ENCODE measurements at regions not wholly inside any gene's neighbourhood (a gene's known extent, or its start where the extent isn't known, plus 50 kb on each side); places are given as distances from the start of the nearest gene placed in this dataset.
A peak's percentile ranks its signal among the peaks of the same experiment; 100 is the strongest.
"Not testable (repeated sequence)": the region's sequence is repeated elsewhere in the genome, so short reads cannot be mapped to it uniquely, and the experiment has no call there.

DNA sequence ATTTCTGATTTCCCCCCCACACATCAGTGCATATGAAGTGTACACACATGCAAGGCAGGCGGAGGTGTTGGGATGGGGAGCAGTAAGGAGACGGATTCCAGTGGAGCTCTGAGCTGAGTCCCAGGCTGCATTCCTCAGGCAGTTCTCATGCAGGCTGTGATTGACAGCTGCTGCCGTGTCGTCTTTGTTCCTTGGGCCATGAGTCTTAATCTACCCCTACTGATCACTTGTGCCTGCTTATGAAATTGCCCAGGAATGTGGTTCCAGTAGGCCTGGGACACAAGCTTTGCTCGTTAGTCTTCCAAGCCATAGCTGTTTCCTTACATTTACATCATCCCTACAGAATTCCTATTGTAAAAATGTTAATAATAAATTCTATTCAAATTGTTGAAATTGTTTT, 1241.9 kb downstream of the UQCRFS1 start:
- DNase-seq = no peak

DNA sequence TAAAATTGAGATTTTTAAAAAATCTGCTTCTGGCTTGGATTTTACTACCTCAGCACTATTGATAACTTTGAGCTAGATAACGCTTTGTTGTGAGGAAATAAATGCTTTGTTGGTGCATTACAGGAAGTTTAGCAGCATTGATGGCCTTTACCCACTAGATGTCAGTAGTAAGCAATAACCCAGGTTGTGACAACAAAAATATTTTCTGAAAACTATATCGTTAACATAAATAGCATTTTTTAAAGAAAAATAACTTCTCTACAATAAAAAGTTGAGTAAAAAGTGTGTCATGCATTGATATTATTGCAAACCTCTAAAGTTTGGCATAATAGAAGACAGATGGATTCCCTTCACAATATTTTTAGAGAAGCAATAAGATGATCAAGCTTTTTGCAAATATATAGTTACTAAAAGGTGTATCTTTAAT, 1246.5 kb downstream of the UQCRFS1 start:
- peak in 1 of 2 donors; percentile 1 for DNase-seq

DNA sequence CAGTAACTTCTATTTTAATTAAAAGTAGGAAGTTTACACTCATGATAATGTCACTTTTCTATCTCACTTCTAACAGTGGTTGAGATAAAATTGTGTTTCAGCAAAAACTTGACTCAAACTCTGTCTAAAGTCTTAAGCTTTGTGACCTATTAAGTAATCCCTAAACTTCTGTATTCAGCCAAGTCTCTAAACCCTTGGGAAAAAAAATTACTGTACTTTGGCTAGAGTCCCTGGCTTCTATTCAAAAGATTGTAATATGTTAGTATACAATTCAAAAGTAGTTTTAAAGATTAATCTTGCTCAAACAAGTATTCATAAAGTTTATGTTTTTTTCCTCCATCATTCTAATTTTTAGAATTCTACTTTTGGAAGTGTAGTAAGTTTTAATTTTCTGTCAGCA, 1248.8 kb downstream of the UQCRFS1 start:
- DNase-seq = no peak

DNA sequence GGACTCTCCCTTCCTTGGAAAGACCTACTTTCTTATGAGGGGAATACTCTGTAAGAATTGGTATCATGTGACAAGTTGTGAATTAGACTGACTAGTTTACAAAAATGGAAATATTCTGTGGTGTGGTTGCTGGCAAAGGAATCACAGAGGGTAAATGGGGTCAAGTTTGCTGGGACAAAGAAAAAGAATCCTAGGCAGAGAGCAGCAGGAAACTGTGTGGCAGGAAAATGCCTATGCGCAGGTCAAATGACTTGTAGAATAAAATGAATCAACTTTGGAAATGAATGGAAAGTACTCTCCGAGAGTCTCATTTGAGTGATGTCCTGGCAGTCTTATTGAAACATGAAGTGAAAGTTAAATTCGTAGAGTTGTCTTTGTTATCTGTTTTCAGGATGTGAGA, 1250.7 kb downstream of the UQCRFS1 start:
- no peak for DNase-seq

DNA sequence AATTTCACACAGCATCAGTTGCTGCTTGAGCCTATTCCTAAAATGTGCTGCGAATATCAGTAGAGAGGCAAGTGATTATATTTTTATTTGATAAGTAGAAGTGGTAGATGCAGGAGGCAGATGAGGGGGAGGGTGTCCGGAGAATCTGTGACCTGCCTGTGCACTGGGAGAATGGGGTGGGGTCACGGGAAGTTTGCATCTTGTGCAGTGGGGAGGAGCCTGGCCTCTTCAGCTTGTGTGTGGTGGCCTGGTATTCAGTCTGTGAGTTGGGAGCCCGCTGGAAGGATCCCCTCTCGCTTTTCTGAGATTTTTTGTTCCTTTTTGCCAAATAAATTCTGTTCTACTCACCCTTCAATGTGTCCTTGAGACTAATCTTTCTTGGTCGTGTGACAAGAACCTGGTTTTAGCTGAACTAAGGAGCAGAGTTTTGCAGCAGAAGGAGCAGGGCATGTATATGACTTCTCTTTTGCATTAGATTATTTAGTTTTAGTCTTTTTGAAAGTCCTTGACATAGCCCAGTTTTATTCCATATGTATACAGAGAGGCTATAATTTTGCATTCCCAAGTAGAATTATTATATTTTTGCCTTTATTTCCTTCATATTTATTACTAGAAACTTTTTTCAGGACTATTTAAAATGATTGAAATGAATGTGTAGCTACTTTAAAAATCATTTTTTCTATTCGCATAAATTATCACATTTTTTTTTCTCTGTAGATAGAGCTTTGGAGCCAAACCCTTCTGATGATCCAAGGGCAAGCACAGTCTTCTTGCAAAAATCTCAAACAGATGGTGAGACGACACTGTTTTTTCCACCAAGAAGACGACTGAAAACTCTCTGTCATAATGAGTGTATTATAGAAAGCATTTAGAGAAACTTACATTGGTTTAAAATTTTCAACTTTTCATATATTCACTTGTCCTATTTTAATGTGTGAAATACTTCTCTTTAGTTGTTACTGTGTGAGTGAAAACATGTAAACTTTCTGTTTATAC, 1257.2 kb downstream of the UQCRFS1 start:
- DNase-seq = no peak

DNA sequence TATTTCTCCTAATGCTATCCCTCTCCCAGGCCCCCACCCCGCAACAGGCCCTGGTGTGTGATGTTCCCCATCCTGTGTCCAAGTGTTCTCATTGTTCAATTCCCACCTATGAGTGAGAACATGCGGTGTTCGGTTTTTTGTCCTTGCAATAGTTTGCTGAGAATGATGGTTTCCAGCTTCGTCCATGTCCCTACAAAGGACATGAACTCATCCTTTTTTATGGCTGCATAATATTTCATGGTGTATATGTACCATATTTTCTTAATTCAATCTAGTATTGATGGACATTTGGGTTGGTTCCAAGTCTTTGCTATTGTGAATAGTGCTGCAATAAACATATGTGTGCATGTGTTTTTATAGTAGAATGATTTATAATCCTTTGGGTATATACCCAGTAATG, 1270.3 kb downstream of the UQCRFS1 start:
- not testable (repeated sequence) for DNase-seq

DNA sequence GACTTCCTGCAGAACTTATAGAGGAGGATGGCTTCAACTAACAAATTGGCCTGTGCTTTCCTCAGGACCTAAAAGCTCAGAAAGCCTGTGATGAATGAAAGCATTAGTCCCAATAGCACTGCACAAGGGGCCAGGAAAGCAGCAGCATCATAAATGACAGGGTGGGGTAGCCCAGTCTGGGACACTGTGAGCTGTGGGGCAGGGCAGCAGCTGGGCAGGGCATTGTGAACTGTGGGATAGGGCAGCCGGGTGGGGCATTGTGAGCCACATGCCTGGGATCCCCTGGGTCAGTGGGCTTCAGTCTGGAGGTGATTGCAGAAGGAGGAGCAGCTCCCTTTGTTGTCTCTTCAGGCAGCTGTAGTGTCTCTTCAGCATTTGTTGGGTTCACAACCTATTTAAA, 1276.8 kb downstream of the UQCRFS1 start:
- no peak for DNase-seq

DNA sequence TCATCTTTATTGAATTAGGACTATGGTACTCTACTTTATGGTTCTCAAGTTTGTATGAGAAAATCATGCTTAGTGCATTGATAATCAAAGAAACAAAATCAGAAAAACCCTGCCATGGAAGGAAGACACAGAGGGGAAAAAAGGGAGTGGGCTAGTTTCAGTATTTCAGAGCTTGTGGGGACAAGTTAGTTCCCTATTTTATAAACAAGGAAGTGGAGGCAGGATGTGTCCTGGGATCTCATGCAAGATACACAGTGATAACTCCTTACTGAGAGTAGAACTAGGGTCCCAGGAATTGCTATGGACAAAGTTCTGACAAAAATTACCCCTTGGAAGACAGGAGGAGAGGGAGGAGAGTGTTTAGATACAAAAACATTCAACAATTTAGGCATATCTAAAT, 1277.3 kb downstream of the UQCRFS1 start:
- no peak for DNase-seq

DNA sequence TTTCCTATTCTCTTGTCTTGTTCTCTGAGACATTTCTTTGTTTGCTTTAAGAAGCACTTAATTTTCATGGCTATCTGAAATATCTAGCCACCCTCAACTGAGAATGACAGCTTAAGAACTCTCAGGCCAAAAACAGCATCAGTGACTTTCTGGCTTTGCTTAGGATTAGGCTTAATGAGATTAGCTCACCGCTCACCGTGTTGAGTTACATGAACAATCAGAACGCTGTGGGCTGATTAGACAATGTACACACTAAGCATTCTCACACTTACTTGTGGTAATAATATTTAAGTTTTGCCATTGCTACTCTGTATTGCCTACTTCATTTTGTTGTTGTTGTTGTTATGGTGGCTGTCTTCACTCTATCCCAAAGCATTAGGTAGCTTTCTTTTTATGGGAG, 1283.6 kb downstream of the UQCRFS1 start:
- no peak for DNase-seq

DNA sequence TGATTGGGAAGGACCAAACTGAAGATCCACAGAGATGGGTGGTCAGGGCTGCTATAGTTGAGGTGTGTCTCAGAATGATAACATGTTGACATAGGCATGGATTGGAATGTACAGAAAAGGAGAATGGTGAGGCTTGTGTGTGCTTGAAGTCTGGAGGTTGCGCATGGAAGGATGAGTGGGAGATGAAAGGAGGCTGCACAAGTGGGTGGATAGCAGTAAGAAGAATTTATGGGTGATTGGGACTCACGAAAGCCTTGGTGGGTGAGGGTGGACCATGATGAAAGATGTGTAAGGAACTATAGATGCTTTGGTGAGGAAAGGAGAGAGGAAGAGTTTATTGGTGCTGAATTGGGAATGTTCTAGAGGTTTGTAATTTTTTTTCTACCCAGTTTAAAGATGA, 1287.7 kb downstream of the UQCRFS1 start:
- no peak for DNase-seq

DNA sequence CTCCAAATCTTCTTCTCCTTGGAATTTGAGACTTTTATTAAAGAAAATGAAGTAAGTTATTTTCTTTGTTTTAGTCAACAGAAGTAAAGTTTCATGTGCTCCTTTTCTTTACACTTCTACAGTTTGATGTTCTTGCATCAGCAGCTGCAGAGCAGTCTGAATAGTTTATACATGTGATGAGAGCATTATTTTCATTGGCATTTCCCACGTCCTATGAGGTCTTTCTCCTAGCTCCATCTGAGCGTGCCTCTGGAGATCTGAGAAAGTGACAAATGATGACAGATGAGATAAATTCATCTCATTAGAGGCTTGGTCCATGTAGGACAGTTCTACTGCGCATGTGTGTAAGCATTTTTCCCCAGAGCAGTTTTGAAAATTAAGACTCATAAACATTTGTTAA, 1290.0 kb downstream of the UQCRFS1 start:
- DNase-seq = no peak

DNA sequence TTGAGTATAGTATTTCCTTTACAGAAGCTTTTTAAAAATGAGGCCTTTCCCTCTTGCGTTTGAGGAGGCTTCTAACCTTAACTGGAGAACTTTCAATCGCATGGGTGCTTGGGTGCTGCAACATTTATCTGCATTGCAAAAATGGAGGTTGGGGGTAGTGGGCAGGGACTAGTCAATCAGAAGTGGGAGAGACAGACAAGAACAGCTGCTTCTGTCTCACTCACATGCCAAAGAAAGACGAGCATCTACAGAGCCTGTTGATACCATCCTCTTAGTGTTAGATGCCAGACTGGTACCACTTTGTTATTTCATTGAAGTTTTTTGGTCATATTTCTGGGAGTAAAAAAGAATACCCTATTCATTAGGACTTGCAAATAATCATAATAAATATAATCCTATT, 1292.2 kb downstream of the UQCRFS1 start:
- DNase-seq = no peak

DNA sequence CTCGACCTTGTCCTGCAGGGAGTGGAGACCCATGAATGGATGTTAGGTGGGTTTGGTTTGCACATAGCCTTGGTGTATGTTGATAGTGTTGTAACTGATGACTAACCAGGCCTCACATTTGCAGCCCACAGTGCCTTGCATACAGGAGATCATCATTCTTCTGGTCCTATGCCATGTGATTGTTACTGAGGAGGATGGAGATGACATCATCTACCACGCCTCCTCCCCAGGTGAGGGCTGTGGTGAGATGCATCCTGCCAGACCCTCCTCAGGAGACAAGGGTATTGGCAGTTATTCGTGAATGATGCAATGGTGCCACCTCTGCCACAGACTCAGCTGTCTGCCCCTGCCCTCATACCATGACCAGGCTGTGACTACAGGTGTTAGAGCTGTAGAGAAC, 1294.1 kb downstream of the UQCRFS1 start:
- no peak for DNase-seq

DNA sequence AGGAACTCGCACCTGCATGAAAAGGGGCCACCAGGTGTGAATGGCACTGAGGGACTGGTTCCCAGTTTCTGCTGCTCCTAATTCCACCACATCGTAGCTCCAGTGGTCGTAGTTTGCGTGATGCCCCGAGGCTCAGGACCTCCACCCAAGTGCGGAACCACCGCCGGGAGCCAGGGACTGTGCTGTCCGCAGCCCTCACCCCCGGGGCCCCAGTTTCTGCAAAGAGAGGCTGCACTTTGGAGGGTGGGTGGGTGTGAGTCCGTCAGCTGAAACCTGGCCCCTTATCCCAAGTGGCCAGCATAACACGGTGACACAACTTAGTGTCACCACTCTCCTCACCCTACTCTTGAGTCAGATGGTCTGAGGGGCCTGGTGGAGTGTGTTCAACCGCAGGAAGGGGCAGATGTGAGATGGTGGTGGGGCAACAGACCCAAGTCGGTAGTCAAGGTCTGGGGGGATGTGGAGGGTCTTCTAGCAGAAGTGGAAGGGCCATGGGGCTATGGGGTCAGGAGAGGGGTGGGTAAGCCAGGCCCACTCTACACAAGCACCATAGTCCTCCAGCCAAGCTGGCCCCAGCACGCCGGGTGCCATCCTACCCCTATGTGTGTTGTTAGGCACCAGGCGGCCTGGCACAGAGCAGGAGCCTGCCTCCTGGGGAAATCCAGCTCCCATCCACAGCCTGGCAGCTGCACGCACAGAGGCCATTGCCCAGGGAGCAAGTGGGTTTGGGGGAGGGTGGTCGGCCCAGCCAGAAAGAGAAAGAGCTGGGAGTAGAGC, 1301.6 kb downstream of the UQCRFS1 start:
- no peak for DNase-seq

DNA sequence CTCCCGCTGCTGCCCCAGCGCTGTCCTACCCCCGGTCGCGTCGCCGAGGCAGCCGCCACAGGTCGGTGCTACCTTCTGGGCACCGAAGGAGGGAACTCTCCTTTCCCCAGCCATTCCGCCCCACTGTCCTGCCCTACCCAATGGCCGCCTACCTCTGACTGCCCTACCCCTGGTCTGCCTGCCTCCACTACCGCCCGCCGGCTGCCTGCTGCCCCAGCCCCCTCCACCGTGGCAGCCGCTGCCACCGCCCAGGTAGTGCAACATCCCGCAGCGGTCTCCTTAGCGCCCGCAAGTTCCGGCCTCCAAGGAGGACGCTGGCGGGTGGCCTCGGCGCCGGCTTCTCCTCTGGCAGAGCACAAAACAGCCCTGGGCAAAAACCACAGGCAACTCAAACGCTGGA, 1303.1 kb downstream of the UQCRFS1 start:
- no peak for DNase-seq

DNA sequence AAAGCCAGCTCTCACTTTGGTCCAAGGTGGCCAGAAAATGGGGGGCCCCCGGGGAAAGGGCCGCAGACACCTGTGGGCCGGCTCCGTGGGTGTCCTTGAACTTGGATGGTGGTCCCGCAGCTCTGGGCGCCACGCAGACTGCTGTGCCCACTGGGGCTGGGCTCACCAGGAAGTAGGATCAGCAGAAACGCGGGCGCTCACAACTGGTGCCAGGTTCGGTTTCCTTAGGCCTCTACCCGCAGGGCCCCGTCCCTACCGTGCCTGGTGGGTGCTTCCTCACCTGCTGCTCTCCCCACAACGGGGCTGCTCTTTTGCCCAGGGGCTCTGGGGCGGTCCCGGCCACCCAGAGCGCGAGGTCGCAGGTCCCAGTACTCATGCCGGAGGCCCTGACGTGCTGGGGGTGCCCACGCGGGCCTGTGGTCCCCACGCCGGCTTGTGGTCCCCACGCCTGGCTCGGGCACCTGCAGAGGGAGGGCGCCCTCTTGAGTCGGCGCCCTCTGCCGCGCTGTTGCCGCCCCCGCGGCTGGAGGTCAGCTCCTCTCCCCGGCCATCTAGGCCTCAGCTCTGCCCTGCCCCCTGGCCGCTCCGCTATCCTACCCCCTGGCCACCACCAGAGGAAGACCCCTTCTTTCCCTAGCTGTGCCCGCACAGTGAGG, 1303.6 kb downstream of the UQCRFS1 start:
- DNase-seq = no peak

DNA sequence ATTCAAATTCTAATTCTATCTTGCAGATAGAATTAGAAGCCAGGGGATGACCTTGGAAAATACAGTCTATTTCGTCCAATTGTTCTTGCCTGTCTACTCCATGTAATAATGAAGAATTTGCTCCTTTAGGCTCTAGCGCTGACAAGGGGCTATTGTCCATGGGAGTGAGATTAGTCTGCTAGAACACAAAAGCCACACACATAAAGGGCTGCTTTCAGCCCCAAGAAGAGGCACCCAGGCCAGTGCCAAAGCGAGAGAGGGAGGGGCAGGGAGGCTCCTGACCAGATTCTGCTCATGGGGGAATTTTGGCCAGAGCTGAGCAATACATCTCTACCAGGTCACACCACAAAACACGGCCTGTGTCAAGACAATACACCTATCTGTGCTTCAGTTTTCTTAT, 1306.9 kb downstream of the UQCRFS1 start:
- no peak for DNase-seq

DNA sequence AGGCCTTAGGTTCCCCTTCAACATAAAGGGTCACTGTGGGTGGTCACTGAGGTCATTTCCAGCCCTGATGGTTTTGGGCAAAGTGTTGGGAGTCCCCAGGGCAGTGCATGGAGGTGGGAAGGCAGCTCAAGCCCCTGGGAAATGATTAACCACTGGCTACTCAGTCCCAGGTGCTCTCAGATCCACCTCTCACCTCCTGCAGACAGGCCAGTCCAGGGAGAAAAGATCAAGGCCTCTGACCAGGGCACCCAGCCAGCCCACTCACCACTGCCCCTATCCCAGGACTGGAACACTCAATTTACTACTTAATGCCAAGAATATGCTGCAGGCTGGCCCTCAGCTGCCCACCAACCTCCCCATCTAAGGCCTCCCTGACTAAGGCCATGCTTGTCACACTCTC, 1307.9 kb downstream of the UQCRFS1 start:
- DNase-seq = no peak

DNA sequence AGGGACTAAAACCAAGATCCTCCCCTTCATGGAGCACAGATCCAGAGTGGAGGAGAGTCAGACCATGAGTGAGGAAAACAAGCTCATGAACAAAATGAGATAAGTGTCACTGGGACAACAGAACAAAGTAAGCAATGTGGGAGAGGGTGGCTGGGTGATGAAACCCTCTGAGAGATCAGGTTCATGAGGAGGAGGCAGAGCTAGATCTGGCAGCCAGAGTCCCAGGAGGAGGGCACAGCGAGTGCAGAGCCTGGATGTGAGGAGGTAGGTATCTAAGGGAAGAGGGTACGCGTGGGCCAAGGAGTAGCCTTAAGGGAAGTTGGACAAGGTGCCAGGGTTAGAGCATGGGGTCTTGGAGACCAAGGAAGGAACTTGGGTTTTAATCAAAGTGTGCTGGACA, 1311.9 kb downstream of the UQCRFS1 start:
- no peak for DNase-seq

DNA sequence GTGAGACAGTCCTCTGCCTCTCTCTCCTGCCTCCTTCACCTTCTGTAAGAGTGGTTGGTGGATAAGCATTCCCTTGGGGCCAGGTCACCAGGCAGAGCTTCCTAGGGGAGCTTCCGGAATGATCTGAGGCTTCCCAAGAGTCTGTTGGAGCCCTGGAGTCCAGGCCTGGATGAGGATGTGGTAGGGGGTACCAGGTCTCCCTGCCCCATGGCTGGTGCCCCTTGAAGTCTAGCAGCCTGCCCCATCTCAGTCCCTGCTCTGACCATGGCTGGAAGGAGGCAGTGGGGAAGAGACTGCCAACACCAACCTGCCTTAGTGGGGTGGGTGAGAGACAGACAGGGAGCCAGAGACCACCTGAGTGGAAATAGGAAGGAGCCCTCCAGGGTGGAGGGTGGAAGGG, 1316.9 kb downstream of the UQCRFS1 start:
- DNase-seq = no peak

DNA sequence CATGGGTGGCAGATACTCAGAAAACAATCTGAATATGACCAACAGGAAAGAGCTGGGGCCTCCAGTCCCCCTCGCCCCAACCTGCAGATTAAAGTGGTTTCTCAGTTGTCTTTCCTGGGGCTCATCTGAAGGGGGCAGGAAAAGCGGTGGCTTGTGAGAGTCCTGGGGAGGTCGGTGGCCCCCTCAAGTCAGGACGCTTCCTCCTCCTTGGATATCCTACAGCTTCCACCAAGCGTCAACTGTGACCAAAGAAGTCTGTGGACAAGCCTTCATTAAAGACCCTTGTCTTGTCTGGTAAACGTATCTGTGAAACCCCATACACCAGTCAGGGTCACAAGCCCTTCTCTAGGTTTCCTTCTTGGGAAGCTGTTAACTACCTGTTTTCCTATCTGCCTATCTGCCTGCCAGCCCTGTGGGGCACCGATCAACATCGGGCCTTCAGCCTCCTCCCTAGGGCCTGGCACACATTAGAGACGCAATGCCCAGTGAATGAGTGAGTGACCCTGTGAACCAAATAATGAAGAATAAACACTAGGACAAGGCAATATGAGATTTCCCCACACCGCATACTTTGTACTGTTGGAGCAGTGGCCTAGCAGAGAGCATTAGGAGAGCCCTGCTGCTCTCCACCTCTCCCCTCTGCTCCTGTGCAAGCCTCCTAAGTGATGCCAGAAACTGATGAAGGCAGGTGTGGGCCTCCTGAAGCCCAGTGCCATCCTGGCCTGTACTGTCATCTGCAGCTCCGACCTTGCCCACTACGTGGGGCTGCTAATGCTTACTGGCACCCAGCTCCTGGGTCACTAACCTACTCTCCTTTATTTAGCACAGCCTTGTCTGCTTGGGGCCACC, 1317.8 kb downstream of the UQCRFS1 start:
- DNase-seq = no peak

DNA sequence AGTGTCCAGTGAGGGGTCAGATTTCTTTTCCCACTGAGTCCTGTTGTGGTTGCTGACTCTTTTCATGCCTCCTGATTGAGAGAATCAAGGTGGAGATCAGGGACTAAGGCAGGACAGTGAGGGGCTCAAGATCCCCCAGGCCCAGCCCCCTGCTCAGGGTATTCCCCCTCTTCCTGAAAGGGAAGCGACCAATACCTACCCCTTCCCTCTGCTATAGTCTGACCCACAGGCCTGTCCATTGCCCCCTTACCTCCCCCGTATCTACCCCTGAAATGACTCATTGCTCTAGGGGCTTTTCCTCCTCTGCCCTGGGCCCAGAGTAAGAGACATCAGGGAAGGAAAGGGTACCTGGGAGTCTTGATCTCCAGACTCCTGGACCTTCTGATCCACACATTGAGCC, 1320.5 kb downstream of the UQCRFS1 start:
- no peak for DNase-seq

DNA sequence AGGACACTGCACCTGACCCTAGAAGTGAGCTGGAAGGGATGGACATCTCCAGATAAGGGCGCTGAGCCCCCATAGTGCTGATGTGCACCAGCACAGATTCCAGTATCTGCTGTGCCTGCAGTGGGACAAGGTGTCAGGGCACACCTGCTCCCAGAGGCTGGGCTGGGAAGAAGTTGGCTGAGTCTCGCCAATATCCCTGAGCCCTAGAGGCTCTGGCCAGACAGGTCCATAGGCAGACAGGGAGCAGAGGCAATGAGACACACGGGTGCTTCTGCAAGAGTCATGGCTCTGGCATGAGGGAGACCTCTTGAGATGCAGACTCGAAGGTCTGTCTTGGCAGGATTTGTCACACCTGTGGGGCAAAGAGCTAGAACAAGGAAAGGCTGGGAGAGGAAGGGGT, 1321.5 kb downstream of the UQCRFS1 start:
- no peak for DNase-seq
